ENCODE measurements at regions not wholly inside any gene's neighbourhood (a gene's known extent, or its start where the extent isn't known, plus 50 kb on each side); places are given as distances from the start of the nearest gene placed in this dataset.

- 85% methylated on average over 7 of the region's 7 CpGs for WGBS
- no peaks in the 10 kb centered on the region for H3K4me1 ChIP-seq (ENCODE audit: control insufficient read depth in 4 of 4, insufficient read depth in 4 of 4, low read length in 3 of 4)
- no peak overlapping the region for H3K27ac ChIP-seq (ENCODE audit: low read depth in 1 of 2, low read length in 2 of 2)
- H3K36me3 ChIP-seq (ENCODE audit: control insufficient read depth in 4 of 4, insufficient read depth in 3 of 4, low read depth in 1 of 4, low read length in 3 of 4): no peaks in the 10 kb centered on the region
- H3K27me3 ChIP-seq (ENCODE audit: control insufficient read depth in 4 of 4, insufficient read depth in 4 of 4, low read length in 3 of 4): no peaks in the 10 kb centered on the region
- TF ChIP-seq JUND (IDR thresholded peaks at IDR 0.05): no peak
- H3K9ac ChIP-seq (ENCODE audit: low read depth in 1 of 2, low read length in 2 of 2): no peak overlapping the region
- H3K9me3 ChIP-seq (ENCODE audit: control insufficient read depth in 4 of 4, low read length in 3 of 4): peaks cover 0 to 7% (median 0%) of the 10 kb centered on the region in 4 donors
- H3K4me3 ChIP-seq (ENCODE audit: low read depth in 1 of 3, low read length in 3 of 3): no peak overlapping the region
- DNase-seq (ENCODE audit: low spot score): no peak
These were observed 416.3 kb upstream of the ATP2B1 start for GRCh38 chr12:90124914-90125313.

DNA sequence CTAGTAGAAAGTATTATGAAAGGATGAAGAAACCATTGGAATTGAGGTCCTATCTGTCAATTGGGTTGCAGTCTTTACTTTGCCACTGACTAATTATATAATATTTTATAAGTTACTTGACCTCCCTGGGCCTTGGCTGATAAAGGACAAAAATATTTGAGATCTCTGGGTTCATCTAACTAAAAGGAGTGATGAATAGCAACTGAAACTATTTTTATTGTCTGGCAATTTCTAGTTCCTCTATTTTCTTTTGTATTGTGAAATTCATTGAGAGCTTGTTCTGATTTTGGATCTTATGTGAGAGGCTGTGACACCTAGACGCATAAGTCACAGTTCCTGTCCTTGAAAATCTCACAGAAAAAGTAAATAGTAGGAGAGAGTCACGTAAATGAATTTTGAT is 415.7 kb upstream of the ATP2B1 start:
- no peak for DNase-seq (ENCODE audit: low spot score)
- Histone ChIP-seq H3K4me3 (ENCODE audit: low read depth in 1 of 3, low read length in 3 of 3) (no peak overlapping the region), H3K4me1 (ENCODE audit: control insufficient read depth in 4 of 4, insufficient read depth in 4 of 4, low read length in 3 of 4) (no peaks in the 10 kb centered on the region), H3K9me3 (ENCODE audit: control insufficient read depth in 4 of 4, low read length in 3 of 4) (peaks cover 0 to 7% (median 0%) of the 10 kb centered on the region in 4 donors), H3K9ac (ENCODE audit: low read depth in 1 of 2, low read length in 2 of 2) (no peak overlapping the region), H3K27ac (ENCODE audit: low read depth in 1 of 2, low read length in 2 of 2) (no peak overlapping the region), H3K27me3 (ENCODE audit: control insufficient read depth in 4 of 4, insufficient read depth in 4 of 4, low read length in 3 of 4) (no peaks in the 10 kb centered on the region), H3K36me3 (ENCODE audit: control insufficient read depth in 4 of 4, insufficient read depth in 3 of 4, low read depth in 1 of 4, low read length in 3 of 4) (no peaks in the 10 kb centered on the region)
- TF ChIP-seq EGR1 (IDR thresholded peaks at IDR 0.05; ENCODE audit: low read depth in 2 of 2) (no peak), HNF4G (IDR thresholded peaks at IDR 0.05) (no peak), YY1 (IDR thresholded peaks at IDR 0.05) (no peak), GABPA (IDR thresholded peaks at IDR 0.05 in 1 of 2, conservative IDR thresholded peaks at IDR 0.05 in 1 of 2) (no peak), SP1 (IDR thresholded peaks at IDR 0.05) (no peak), TAF1 (conservative IDR thresholded peaks at IDR 0.05) (no peak)
- 49% methylated on average over 2 of the region's 2 CpGs for WGBS

DNA sequence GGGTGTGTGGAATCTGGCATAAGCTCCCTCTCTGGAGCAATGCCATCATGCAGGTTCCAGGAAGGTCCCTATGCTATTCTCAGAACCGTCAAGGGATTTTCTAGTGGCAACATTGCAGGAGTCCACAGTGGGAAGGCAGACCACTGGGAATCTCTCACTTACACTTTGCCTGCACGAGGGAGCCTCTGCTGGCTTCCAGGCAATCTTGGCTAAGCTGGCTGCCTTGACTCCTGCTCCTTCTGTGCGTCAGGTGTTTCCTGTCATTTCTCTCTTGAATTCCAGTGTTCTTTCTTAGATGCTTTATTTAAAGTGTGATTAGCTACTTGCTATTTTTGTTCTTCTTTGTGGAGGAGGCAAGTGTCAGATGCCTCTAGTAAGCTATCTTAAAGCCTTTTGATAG is 414.0 kb upstream of the ATP2B1 start:
- H3K27me3 ChIP-seq (ENCODE audit: control insufficient read depth in 4 of 4, insufficient read depth in 4 of 4, low read length in 3 of 4): no peaks in the 10 kb centered on the region
- DNase-seq (ENCODE audit: low spot score): no peak
- no peaks in the 10 kb centered on the region for H3K4me1 ChIP-seq (ENCODE audit: control insufficient read depth in 4 of 4, insufficient read depth in 4 of 4, low read length in 3 of 4)
- WGBS: 57% methylated on average over 3 of the region's 3 CpGs
- H3K27ac ChIP-seq (ENCODE audit: low read depth in 1 of 2, low read length in 2 of 2): no peak overlapping the region
- H3K9me3 ChIP-seq (ENCODE audit: control insufficient read depth in 4 of 4, low read length in 3 of 4): peaks cover 0 to 7% (median 0%) of the 10 kb centered on the region in 4 donors
- H3K36me3 ChIP-seq (ENCODE audit: control insufficient read depth in 4 of 4, insufficient read depth in 3 of 4, low read depth in 1 of 4, low read length in 3 of 4): no peaks in the 10 kb centered on the region
- H3K9ac ChIP-seq (ENCODE audit: low read depth in 1 of 2, low read length in 2 of 2): no peak overlapping the region
- TF ChIP-seq MAX (IDR thresholded peaks at IDR 0.05) (no peak), RAD21 (IDR thresholded peaks at IDR 0.05) (no peak), RXRA (IDR thresholded peaks at IDR 0.05) (no peak), HNF4G (IDR thresholded peaks at IDR 0.05) (no peak), JUND (IDR thresholded peaks at IDR 0.05) (no peak), HNF4A (conservative IDR thresholded peaks at IDR 0.05) (no peak), EGR1 (IDR thresholded peaks at IDR 0.05; ENCODE audit: low read depth in 2 of 2) (no peak), TAF1 (conservative IDR thresholded peaks at IDR 0.05) (no peak), ATF3 (IDR thresholded peaks at IDR 0.05) (no peak), YY1 (IDR thresholded peaks at IDR 0.05) (no peak), FOXA1 (IDR thresholded peaks at IDR 0.05) (no peak), FOXA2 (IDR thresholded peaks at IDR 0.05) (no peak), ZBTB33 (IDR thresholded peaks at IDR 0.05) (no peak), SP1 (IDR thresholded peaks at IDR 0.05) (no peak)
- TF ChIP-seq, protein P1, sequence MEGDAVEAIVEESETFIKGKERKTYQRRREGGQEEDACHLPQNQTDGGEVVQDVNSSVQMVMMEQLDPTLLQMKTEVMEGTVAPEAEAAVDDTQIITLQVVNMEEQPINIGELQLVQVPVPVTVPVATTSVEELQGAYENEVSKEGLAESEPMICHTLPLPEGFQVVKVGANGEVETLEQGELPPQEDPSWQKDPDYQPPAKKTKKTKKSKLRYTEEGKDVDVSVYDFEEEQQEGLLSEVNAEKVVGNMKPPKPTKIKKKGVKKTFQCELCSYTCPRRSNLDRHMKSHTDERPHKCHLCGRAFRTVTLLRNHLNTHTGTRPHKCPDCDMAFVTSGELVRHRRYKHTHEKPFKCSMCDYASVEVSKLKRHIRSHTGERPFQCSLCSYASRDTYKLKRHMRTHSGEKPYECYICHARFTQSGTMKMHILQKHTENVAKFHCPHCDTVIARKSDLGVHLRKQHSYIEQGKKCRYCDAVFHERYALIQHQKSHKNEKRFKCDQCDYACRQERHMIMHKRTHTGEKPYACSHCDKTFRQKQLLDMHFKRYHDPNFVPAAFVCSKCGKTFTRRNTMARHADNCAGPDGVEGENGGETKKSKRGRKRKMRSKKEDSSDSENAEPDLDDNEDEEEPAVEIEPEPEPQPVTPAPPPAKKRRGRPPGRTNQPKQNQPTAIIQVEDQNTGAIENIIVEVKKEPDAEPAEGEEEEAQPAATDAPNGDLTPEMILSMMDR (IDR thresholded peaks at IDR 0.05; ENCODE audit: low read depth, low read length, missing input control): no peak
- no peak overlapping the region for H3K4me3 ChIP-seq (ENCODE audit: low read depth in 1 of 3, low read length in 3 of 3)
